RPMI8226 (cell line): ENCODE measurements at regions not wholly inside any gene's neighbourhood (a gene's known extent, or its start where the extent isn't known, plus 50 kb on each side); places are given as distances from the start of the nearest gene placed in this dataset.

Experiments
- DNase-seq: peaks from one replicate; pipeline ENCODE4 v3.0.0-alpha.2; 2015

DNA sequence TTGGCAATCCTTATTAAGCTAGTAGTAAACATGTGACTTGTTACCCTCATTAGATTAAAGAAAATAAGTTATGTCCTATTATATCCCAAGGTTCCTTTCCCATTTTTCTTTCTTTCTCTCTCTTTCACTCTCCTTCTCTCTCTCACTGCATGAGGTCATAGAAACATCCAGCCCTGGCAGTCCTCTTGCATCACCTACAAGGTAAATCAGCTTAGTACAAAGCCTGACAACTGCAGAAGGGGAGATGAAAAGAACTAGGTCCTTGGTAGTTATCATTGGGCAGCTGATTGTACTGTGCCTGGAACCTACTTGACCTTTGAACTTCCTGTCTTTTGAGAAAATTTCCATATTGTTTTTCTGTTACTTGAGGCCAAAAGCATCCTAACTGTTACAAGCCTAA is 307.9 kb upstream of the SP8 start:
- no peak for DNase-seq

DNA sequence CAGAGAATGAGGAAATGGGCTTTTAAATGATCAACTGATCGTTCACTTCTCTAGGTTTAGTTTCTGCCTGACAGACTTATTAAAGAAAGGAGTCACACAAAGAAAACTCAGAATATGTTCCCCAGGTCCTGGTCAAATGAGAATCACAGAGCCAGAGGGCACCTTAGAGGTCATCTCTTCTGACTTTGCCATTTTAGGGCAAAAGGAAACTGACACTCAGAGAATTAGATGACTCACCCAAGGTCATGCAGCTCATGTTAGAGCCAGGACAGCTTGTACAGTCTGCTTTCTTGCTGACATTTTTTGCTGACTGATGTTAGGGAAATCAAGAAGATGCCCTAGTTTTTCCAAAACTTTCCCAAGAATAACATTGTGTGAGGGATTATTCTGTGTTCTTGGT is 312.7 kb upstream of the SP8 start:
- no peak for DNase-seq

DNA sequence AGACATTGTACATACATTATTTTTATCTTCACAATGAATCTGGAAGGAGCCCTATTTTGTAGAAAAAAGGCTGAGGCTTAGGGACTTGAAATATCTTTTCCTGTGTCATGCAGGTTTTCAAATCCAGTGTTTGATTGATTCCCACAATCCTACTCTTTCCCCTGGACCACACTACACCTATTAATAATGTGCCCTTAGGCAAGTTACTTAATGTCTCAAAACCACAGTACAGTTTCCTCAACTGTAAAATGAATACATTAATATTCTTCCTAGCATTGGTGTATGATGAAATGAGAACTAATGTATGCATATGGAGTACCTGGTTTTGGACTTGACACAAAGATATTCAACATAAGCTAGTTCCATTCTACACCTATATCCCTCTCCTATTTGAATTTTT is 313.3 kb upstream of the SP8 start:
- no peak for DNase-seq

DNA sequence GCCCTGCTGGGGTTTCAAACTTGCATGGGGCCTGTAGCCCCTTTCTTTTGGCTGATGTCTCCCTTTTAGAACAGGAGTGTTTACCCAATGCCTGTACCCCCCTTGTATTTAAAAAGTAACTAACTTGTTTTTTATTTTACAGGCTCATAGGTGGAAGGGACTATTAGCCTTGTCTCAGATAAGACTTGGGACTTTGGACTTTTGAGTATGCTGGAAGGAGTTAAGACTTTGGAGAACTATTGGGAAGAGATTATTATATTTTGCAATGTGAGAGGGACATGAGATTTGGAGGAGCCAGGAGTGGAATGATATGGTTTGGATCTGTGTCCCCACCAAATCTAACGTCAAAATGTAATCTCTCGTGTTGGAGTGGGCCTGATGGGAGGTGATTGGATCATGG is 314.9 kb upstream of the SP8 start:
- DNase-seq, result no peak

DNA sequence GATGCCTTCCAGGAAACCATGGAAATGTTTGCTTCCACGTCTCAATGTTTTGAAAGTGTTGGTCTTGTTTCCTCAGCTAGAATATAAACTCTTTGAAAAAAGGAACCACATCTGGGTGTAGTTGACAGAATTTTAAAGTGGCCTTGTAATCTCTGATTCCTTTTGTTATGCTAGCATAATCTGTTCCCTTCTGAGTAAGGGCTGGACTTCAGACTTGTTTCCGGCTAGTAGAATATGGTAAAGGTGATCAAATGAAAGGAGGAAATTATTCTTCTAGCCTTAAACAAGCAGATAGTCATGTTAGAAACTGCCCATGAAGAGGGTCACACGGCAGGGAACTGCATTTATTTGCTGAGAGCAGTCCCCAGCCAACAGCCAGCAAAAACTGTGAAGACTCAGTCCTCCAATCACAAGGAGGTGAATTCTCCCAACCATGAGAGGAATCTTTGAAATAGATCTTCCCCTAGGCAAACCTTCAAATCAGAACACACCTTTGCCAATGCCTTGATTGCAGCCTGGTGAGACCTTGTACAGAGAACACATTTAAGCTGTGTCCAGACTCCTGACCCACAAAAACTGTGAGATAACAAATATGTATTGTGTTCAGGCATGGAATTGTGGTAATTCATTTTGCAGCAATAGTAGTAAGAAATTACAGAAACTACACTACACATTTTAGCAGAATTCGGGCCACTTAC is 316.9 kb upstream of the SP8 start:
- DNase-seq, result no peak

DNA sequence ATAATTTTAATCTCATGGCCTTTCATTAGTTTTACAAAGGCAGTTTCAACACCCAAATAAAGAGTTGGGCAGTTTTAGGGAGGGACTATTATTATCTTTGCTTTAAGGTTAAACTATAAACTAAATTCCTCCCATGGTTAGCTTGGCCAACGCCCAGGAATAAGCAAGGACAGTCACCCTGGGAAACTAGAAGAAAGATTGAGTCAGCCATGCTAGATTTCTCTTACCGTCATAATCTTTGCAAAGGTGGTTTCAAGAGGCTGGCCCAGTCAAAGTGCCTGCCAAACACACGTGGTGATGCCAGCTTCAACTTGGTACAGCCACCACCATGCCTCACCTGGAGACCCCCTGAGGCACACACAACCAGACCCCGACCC is 317.4 kb upstream of the SP8 start:
- no peak for DNase-seq

DNA sequence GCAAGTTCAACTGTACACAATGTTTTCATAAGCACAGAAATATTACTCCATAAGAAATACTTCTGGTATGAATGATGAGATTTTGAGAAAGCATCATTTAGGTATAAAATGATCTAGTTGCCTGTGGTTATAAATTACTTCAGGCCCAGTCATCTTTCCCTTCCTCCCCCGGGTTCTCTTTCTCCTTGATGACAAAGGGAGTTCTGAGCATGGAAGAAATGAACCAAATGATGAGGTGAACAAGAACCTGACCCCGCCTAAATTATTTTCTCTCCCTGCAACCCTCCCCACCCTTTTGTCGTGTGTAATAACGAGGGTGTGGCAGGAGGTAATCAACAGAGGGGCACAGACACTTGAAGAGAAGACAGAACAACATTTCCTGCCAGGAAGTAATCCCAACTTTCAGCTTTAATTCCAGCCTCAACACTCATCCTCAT is 319.6 kb upstream of the SP8 start:
- no peak for DNase-seq

DNA sequence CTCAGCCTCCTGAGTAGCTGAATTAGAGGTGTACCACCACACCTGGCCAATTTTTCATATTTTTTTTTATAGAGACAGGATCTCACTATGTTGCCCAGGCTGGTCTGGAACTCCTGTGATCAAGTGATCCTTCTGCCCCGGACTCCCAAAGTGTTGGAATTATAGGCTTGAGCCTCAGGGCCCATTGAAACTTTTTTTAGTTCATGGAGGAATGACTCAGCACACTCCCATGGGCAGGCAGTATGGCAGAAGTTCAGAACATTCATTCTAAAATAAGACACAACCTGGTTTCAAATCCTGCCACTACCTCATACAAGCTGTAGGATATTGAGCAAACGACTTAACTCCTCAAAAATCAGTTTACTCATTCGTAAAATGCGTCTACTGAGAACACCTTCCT is 320.4 kb upstream of the SP8 start:
- no peak for DNase-seq

DNA sequence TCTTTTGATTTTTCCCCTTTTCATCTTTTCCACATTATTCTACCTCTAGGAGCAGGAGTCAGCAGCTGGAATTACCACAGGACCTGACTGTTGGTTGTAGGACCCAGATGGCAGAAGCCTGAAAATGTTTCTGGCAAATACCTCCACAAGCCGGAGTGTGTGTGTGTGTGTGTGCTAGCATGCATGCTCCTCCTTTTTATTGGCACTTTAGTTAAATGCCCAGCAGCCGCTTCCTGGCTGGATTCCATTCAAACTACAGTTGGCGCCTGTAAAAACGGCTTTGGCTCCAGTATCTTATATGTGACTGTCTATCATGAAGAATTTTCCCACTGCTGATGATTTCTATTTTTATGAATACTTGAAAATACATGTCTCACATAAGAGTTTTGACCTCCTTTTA is 319.7 kb upstream of the SP4 start:
- no peak for DNase-seq

DNA sequence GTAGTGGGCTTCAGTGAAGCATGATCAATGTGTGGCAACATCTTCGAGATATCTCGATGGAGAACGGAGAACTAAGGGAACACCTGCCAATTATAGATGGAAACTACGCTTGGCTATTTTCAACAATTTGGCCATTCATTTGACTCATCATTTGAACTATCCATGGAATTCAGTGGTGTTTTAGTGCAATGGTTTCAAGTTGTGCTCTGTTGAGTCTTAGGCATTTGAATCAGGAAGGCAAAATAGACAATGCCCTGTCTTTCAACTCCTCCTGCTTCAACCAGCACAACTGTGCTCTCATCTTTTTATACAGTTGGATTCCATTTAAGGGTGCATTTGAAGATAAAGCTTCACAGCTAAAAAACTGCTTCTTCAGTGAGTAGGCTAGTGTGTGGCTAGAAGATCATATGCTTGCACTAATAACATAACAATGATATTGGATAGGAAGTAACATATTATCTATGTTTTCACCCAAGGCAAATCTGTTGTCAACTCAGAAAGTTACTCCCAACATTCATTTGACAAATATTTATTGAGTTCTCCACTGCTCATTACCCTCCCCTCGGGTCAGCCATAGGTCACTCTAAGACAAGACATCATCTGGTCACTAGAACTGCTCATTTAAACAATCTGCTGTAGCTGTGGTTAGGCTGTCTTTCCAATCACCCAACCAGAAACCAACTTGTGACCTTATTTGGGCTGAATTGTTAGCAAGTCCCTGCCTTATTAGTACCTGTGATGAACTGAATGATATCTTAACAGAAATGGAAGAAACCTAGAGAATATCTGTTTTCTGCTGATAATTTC is 314.1 kb upstream of the SP4 start:
- no peak for DNase-seq

DNA sequence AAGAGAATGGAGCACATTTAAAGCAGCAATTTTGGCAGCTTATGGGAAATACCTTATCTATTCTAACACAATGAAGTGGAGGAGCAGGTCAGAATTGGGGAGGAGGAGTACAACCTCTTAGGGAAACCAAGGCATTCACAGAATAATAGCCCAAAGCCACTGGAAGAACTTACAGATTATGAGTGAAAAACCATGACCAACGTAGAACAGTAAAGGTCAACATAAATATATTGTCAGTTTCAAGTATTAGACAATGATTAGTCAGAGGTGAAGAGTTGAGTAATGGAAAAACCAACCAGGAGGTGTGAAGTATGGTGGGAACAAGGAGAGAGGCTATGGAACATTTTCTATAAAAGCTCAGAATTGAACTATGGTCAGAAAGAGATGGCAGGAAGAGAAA is 304.3 kb upstream of the SP4 start:
- no peak for DNase-seq

DNA sequence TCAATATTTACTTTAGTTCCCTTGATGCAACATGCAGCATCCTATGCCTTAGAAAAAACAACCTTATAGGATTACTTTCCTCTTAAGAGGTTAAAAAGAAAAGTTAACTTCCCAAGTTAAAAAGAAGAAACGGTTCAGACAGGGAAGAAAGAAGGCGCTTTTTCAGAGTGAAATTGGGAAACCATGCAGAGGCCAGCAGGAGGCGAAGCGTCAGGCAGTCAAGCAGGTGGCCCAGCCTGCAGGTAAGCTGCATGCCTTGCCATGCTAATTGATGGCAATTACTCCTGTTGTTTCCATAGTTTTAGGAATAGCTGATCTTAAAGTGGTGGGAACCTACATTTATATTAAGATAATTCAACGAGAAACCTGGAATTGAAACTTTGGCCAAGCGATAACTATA is 302.6 kb upstream of the SP4 start:
- DNase-seq, result no peak

DNA sequence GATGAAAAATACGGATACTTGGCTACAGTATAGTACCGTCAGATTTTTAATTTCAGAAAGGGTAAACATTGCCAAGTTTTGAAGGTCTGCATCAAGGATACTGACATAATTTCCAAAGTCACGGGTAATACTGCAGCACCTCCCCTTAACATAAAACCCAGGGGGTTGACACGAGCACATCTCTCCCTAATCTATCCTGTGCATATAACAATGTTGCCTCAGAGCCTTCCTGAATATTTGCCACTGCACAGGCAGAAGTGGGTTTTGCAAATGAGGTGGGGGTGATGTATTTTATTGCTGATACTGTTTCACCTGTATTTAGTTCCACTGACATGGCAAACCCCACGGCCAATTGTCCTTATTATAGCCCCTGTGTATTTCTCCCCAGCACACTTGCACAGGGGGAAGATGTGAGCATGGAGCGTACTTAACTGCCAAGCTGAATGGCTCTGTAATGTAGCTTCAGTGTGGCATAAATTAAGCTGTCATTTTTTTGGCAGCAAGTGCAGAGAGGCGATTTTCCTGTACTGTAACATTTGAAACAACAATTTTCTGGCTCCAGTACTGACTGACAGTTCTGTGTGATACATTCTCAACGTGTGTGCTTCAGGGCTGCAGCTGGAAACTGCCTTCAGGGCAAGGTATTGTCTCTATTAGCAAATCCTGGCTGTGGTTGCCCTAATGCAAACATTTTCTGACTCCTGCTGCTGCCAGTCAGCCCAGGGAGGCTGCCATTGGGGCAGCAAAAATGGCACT is 299.6 kb upstream of the SP4 start:
- no peak for DNase-seq

DNA sequence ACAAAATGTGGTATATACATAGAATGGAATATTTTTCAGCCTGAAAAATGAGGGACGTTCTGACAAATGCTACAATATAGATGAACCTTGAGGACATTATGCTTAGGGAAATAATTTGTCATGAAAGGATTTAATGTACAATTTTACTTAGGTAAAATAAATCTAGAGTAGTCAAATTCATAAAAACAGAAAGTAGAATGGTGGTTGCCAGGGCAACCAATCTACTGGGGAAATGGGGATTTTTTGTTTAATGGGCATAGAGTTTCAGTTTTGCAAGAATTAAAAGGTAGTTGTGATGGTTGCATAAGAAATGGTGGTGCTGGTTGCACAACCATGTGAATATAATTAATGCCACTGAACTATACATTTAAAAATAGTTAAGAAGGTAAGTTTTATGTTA is 296.0 kb upstream of the SP4 start:
- no peak for DNase-seq

DNA sequence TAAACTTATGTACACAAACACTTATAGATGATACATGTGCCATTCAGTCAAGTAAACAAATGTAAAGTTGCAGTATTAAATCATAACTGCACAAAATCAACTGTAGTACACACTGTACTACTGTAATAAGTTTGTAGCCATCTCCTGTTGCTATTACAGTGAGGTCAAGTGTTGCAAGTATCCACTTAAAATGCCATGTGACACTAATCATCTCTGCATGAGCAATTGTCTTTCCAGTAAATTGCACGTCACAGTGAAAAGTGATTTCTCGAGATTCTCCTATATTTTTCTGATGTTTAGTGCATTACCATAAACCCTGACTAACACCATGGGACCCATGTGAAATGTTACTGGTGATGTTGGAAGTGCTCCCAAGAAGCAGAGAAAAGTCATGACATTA is 293.3 kb upstream of the SP4 start:
- no peak for DNase-seq

DNA sequence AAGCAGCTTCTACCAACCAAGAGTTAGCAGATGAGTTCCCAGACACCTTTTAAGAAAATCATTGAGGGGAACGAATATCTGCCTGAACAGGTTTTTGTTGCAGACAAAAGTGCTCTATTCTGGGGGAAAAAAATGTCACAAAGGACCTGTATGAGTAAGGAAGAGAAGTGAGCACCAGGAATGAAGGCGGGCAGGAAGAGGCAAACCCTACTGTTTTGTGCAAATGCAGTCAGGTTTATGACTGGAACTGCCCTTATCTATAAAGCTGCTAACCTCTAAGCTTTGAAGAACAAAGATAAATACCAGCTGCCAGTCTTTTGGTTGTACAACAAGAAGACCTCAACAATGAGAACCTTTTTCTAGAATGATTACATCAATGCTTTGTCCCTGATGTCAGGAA is 292.4 kb upstream of the SP4 start:
- DNase-seq, result no peak

DNA sequence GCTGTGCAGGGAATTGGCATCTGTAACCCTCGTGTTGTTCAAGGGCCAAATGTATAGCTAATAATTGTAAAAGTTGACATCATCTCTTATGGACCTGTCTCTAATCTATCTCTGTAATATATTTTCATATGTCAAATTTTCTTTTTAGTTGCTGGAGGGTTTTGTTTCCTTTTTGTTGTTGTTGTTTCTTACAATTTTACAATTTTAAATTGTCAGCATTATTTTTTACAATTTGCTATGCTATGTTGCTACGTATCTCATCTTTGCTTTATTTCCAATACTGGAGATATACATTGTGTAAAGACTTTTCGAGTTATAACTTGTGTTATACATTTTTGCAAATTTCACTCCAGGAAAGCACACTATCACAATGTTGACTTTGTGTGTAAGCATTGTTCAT is 290.2 kb upstream of the SP4 start:
- DNase-seq, result no peak

DNA sequence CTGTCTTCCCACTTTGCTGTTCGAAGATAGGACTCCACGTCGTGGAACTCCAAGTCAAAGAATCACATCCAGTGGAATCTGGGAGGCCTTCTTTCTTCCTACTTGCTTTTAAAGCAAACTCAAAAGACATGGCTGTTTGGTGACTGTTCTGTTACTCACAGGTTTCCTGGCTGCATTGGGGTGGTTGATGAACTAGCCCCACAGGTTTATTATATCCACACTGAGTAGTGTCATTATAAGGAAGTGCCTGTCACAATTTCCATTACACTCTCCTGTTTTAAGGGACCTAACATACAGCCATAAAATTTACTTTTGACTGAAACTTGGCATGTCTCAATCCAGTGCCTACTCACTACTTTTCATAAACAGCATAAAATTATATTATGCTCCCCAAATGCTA is 287.3 kb upstream of the SP4 start:
- no peak for DNase-seq

DNA sequence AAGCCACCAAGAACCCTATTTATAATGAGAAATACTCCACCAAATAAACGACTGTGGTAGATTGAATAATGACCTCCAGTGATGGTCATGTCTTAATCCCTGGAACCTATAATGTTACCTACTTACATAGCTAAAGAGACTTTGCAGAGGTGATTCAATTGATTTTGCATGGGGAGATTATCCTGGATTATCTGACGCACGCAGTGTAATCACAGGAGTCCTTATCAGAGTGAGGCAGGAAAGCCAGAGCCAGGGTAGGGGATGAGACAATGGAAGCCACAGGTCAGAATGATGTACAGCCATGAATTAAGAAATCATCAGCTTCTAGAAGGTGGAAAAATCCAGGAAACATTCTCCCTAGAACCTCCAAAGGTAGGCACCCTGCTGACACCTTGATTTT is 286.4 kb upstream of the SP4 start:
- DNase-seq, result no peak

DNA sequence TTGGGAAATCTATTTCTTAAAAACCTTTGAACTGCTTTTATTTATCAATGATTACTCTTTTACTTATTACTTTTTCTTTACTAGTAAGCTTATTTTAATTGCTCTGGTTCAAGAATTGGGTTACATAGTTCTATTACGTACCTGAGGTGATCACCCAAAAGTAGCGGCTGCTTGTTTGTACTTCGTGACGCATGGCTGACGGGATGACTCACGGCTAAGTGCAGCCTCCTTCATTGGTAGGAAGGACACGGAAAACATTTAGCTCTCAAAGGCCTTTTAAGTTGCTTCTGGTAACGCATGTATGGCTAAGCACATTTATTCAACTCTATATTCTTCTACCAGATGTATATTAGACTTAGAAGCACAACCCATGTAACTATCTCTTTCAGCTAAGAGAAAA is 285.8 kb upstream of the SP4 start:
- no peak for DNase-seq

DNA sequence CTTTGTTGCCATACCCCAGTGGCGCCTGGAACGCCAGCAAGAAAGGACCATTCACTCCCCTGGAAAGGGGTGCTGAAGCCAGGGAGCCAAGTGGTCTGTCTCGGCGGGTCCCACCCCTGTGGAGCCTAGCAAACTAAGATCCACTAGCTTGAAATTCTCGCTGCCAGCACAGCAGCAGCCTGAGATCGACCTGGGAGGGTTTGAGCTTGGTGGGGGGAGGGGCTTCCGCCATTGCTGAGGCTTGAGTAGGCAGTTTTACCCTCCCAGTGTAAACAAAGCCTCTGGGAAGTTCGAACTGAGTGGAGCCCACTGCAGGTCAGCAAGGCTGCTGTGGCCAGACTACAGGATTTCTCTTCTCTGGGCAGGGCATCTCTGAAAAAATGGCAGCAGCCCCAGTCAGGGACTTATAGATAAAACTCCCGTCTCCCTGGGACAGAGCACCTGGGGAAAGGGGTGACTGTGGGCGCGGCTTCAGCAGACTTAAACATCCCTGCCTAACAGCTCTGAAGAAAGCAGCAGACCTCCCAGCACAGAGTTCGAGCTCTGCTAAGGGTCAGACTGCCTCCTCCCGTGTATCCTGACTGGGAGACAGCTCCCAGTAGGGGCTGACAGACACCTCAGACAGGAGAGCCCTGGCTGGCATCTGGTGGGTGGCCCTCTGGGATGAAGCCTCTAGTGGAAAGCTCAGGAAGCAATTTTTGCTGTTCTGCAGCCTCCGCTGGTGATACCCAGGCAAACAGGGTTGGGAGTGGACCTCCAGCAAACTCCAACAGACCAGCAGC is 281.1 kb upstream of the SP4 start:
- no peak for DNase-seq

DNA sequence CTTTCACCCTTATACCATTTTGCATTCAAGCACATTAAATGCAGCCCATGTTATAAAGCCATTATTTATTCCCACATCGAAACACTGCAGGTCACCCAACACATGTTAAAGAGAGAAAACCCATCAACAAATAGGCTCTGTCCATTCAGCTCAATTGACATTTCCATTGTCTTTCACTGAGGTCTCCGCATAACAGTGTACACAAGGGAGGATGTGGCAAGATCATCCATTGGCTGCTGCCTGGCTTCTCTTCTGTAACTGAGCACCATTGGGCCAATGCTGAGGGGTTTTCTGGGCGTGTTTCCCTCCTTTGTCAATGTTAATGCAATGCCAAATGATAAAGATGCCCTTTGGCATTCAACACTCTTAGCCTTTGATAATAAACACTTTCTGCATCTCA is 278.1 kb upstream of the SP4 start:
- DNase-seq, result no peak

DNA sequence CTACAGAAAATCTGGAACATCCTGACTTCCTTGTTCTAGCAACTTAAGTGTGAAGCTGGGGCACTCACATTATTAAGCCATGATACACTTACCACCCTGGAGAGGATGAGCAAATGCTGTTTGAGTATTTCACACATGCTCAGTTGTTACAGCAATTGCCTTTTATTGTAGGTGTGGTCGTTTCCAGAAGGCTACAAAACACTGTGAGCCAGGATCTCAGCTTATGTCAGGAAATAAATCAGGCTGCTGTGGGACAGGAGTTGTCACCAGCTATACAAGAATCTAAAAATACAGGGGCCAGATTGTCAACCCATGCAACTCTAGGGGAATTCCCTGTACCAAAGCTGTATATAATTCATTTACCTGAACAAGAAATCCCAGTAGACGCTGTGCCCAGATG is 273.3 kb upstream of the SP4 start:
- no peak for DNase-seq
